ENCODE measurements at regions not wholly inside any gene's neighbourhood (a gene's known extent, or its start where the extent isn't known, plus 50 kb on each side); places are given as distances from the start of the nearest gene placed in this dataset.
"Not testable (repeated sequence)": the region's sequence is repeated elsewhere in the genome, so short reads cannot be mapped to it uniquely, and the experiment has no call there.

DNA sequence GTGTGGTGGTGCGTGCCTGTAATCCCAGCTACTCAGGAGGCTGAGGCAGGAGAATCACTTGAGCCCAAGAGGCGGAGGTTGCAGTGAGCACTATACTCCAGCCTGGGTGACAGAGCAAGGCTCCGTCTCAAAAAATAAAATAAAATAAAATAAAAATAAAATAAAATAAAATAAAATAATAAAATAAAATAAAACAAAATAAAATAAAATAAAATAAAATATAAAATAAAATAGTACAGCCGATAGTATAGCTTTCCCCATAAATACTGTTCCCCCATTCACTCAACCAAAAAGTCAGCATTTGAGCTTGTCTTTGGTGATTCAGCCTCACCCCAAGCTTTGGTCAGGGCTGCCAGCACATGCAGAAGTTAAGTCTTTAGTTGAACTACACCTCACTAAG is 144.2 kb upstream of the TRPC5 start:
- H2AFZ ChIP-seq (ENCODE audit: control insufficient read depth, low read depth, low read length); in situ Hi-C loops (cut with MboI); H3K9ac ChIP-seq (ENCODE audit: control insufficient read depth, insufficient read depth, low read length); H3K27ac ChIP-seq (ENCODE audit: control insufficient read depth, insufficient read depth); BruUV-seq (replicated peaks); CTCF ChIA-PET; FAIRE-seq; POLR2A ChIA-PET; DNase-seq (ENCODE audit: low read depth, low spot score); H3K4me2 ChIP-seq (ENCODE audit: control insufficient read depth, insufficient read depth); ATAC-seq; H3K9me3 ChIP-seq (replicated peaks; ENCODE audit: control insufficient read depth, insufficient read depth, low read length); H3K4me3 ChIP-seq; H3K27me3 ChIP-seq (replicated peaks in 1 of 2; ENCODE audit: control insufficient read depth in 2 of 2, insufficient read depth in 2 of 2, low read length in 1 of 2); H3K4me1 ChIP-seq (ENCODE audit: control insufficient read depth, insufficient read depth, low read length); H3K36me3 ChIP-seq (ENCODE audit: control insufficient read depth in 2 of 2, insufficient read depth in 2 of 2, low read length in 1 of 2); intact Hi-C loops (cut with micrococcal nuclease; ENCODE audit: unreplicated experiment); RAD21 ChIA-PET (ENCODE audit: unreplicated experiment); H4K20me1 ChIP-seq (ENCODE audit: control insufficient read depth, insufficient read depth); H3K79me2 ChIP-seq (ENCODE audit: control insufficient read depth, insufficient read depth, low read length): not testable (repeated sequence)
- SMC1A ChIA-PET (ENCODE audit: uncharacterized antibody, unreplicated experiment): interaction anchor here (1.1 to 4.5 kb wide), 2 partner anchors 11 to 16 kb away, joined by 3 to 16 read pairs; no protein-coding TSS in a partner anchor
- WGBS (ENCODE audit: insufficient coverage, insufficient replicate concordance, low lambda C conversion rate, missing lambda C conversion rate): 43% methylated on average over 4 of the region's 4 CpGs

DNA sequence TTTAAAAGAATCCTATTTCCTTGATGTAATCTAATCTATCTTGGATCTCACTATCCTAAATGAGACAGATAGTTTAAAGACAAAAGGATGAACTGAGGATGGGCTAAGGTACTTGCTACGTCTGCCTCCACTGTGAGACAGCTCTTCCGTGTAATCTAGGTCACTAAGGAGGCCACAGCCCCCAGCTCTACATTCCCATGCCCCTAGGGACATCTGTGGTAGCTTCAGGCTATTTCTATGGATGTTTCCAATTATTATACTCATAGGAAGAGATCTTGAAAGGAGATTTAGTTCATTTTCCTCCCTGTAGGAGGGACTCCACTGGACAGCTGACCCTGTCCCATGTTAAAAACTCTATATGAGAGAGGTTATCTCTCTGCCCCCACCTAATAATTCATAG is 140.8 kb upstream of the TRPC5 start:
- FAIRE-seq (no peak), ATAC-seq (no peak), DNase-seq (ENCODE audit: low read depth, low spot score) (no peak)
- Histone ChIP-seq H3K27me3 (replicated peaks in 1 of 2; ENCODE audit: control insufficient read depth in 2 of 2, insufficient read depth in 2 of 2, low read length in 1 of 2) (no peaks in the 10 kb centered on the region), H3K4me2 (ENCODE audit: control insufficient read depth, insufficient read depth) (no peak overlapping the region), H3K4me3 (no peak overlapping the region), H2AFZ (ENCODE audit: control insufficient read depth, low read depth, low read length) (no peak overlapping the region), H3K27ac (ENCODE audit: control insufficient read depth, insufficient read depth) (no peak overlapping the region), H4K20me1 (ENCODE audit: control insufficient read depth, insufficient read depth) (no peaks in the 10 kb centered on the region), H3K79me2 (ENCODE audit: control insufficient read depth, insufficient read depth, low read length) (no peaks in the 10 kb centered on the region), H3K36me3 (ENCODE audit: control insufficient read depth in 2 of 2, insufficient read depth in 2 of 2, low read length in 1 of 2) (no peaks in the 10 kb centered on the region), H3K9me3 (replicated peaks; ENCODE audit: control insufficient read depth, insufficient read depth, low read length) (no peaks in the 10 kb centered on the region), H3K4me1 (ENCODE audit: control insufficient read depth, insufficient read depth, low read length) (no peaks in the 10 kb centered on the region), H3K9ac (ENCODE audit: control insufficient read depth, insufficient read depth, low read length) (no peak overlapping the region)
- SMC1A ChIA-PET (ENCODE audit: uncharacterized antibody, unreplicated experiment): interaction anchor here (4.5 kb wide), 1 partner anchor 13 kb away, joined by 16 read pairs; no protein-coding TSS in a partner anchor
- in situ Hi-C loops (cut with MboI) (no loop called here), intact Hi-C loops (cut with micrococcal nuclease; ENCODE audit: unreplicated experiment) (no loop called here)
- CTCF ChIA-PET: no interaction called here
- POLR2A ChIA-PET: no interaction called here
- WGBS (ENCODE audit: insufficient coverage, insufficient replicate concordance, low lambda C conversion rate, missing lambda C conversion rate): 0% methylated on average over 2 of the region's 2 CpGs
- RAD21 ChIA-PET (ENCODE audit: unreplicated experiment): no interaction called here
- BruUV-seq (replicated peaks): no TSS peak
- TF ChIP-seq SREBF2 (IDR thresholded peaks at IDR 0.05; ENCODE audit: low read length) (no peak), BACH1 (IDR thresholded peaks at IDR 0.05; ENCODE audit: borderline replicate concordance) (no peak), GATAD2B (conservative IDR thresholded peaks at IDR 0.05; ENCODE audit: low read depth) (no peak), TBL1XR1 (IDR thresholded peaks at IDR 0.05; ENCODE audit: low read depth, low read length) (no peak), FOXM1 (IDR thresholded peaks at IDR 0.05; ENCODE audit: low read depth, low read length) (no peak), TCF12 (IDR thresholded peaks at IDR 0.05; ENCODE audit: low read depth, low read length) (no peak)
- TF ChIP-seq, protein P1, sequence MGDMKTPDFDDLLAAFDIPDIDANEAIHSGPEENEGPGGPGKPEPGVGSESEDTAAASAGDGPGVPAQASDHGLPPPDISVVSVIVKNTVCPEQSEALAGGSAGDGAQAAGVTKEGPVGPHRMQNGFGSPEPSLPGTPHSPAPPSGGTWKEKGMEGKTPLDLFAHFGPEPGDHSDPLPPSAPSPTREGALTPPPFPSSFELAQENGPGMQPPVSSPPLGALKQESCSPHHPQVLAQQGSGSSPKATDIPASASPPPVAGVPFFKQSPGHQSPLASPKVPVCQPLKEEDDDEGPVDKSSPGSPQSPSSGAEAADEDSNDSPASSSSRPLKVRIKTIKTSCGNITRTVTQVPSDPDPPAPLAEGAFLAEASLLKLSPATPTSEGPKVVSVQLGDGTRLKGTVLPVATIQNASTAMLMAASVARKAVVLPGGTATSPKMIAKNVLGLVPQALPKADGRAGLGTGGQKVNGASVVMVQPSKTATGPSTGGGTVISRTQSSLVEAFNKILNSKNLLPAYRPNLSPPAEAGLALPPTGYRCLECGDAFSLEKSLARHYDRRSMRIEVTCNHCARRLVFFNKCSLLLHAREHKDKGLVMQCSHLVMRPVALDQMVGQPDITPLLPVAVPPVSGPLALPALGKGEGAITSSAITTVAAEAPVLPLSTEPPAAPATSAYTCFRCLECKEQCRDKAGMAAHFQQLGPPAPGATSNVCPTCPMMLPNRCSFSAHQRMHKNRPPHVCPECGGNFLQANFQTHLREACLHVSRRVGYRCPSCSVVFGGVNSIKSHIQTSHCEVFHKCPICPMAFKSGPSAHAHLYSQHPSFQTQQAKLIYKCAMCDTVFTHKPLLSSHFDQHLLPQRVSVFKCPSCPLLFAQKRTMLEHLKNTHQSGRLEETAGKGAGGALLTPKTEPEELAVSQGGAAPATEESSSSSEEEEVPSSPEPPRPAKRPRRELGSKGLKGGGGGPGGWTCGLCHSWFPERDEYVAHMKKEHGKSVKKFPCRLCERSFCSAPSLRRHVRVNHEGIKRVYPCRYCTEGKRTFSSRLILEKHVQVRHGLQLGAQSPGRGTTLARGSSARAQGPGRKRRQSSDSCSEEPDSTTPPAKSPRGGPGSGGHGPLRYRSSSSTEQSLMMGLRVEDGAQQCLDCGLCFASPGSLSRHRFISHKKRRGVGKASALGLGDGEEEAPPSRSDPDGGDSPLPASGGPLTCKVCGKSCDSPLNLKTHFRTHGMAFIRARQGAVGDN (IDR thresholded peaks at IDR 0.05): no peak

All from GM12878 (cell line).